ENCODE measurements at regions not wholly inside any gene's neighbourhood (a gene's known extent, or its start where the extent isn't known, plus 50 kb on each side); places are given as distances from the start of the nearest gene placed in this dataset.

GRCh38 chr5:117246424-117246823 lies 671.8 kb upstream of the SEMA6A start:
- DNase-seq (ENCODE audit: low read depth, low spot score): no peak

- DNase-seq (ENCODE audit: low read depth, low spot score): no peak
Measured at GRCh38 chr5:117245130-117245529, 670.5 kb upstream of the SEMA6A start.

- no peak for DNase-seq (ENCODE audit: low read depth, low spot score)
Measured at GRCh38 chr5:117242028-117242427, 667.4 kb upstream of the SEMA6A start.

GRCh38 chr5:117236941-117237340 lies 662.3 kb upstream of the SEMA6A start:
- no peak for DNase-seq (ENCODE audit: low read depth, low spot score)

- DNase-seq (ENCODE audit: low read depth, low spot score): no peak
Measured at GRCh38 chr5:117235786-117236185, 661.2 kb upstream of the SEMA6A start.

- no peak for DNase-seq (ENCODE audit: low read depth, low spot score)
Measured at GRCh38 chr5:117230375-117230774, 655.8 kb upstream of the SEMA6A start.

GRCh38 chr5:117220730-117221129 lies 646.1 kb upstream of the SEMA6A start:
- no peak for DNase-seq (ENCODE audit: low read depth, low spot score)

GRCh38 chr5:117218789-117219188 lies 644.2 kb upstream of the SEMA6A start:
- no peak for DNase-seq (ENCODE audit: low read depth, low spot score)

- DNase-seq (ENCODE audit: low read depth, low spot score): no peak
Measured at GRCh38 chr5:117212866-117213265, 638.2 kb upstream of the SEMA6A start.

- DNase-seq (ENCODE audit: low read depth, low spot score): no peak
Measured at GRCh38 chr5:117210796-117211195, 636.2 kb upstream of the SEMA6A start.

GRCh38 chr5:117209479-117209878 lies 634.9 kb upstream of the SEMA6A start:
- DNase-seq (ENCODE audit: low read depth, low spot score): no peak

- DNase-seq (ENCODE audit: low read depth, low spot score): no peak
Measured at GRCh38 chr5:117207088-117207668, 632.6 kb upstream of the SEMA6A start.

GRCh38 chr5:117205894-117206293 lies 631.3 kb upstream of the SEMA6A start:
- no peak for DNase-seq (ENCODE audit: low read depth, low spot score)

GRCh38 chr5:117204926-117205869 lies 630.6 kb upstream of the SEMA6A start:
- DNase-seq (ENCODE audit: low read depth, low spot score): no peak

GRCh38 chr5:117204404-117204803 lies 629.8 kb upstream of the SEMA6A start:
- DNase-seq (ENCODE audit: low read depth, low spot score): no peak

- DNase-seq (ENCODE audit: low read depth, low spot score): no peak
Measured at GRCh38 chr5:117203584-117203983, 629.0 kb upstream of the SEMA6A start.

GRCh38 chr5:117201001-117201400 lies 626.4 kb upstream of the SEMA6A start:
- no peak for DNase-seq (ENCODE audit: low read depth, low spot score)

- no peak for DNase-seq (ENCODE audit: low read depth, low spot score)
Measured at GRCh38 chr5:117195076-117195475, 620.5 kb upstream of the SEMA6A start.

- DNase-seq (ENCODE audit: low read depth, low spot score): no peak
Measured at GRCh38 chr5:117191251-117191650, 616.6 kb upstream of the SEMA6A start.

GRCh38 chr5:117189784-117190183 lies 615.2 kb upstream of the SEMA6A start:
- no peak for DNase-seq (ENCODE audit: low read depth, low spot score)

GRCh38 chr5:117188211-117188610 lies 613.6 kb upstream of the SEMA6A start:
- no peak for DNase-seq (ENCODE audit: low read depth, low spot score)

GRCh38 chr5:117186751-117187150 lies 612.1 kb upstream of the SEMA6A start:
- DNase-seq (ENCODE audit: low read depth, low spot score): no peak

GRCh38 chr5:117183326-117183725 lies 608.7 kb upstream of the SEMA6A start:
- no peak for DNase-seq (ENCODE audit: low read depth, low spot score)

Data from brain pericyte (primary cell).